Trophoblast cell (in vitro differentiated cells and primary cell): ENCODE measurements at regions not wholly inside any gene's neighbourhood (a gene's known extent, or its start where the extent isn't known, plus 50 kb on each side); places are given as distances from the start of the nearest gene placed in this dataset.

ENCODE experiments used
- DNase-seq, 2 donors: peaks; one replicate each; pipeline ENCODE4 v3.0.0-alpha.2; 2016
- H2AFZ ChIP-seq: 2 replicates; pipeline ENCODE4 v1.6.1; 2013; ENCODE audit warnings: low read length, moderate library complexity, mild to moderate bottlenecking; ENCODE audit not compliant: insufficient read depth, poor library complexity
- H2AK5ac ChIP-seq: 2 replicates; pipeline ENCODE4 v1.6.1; 2013; ENCODE audit warnings: mild to moderate bottlenecking, low read length
- H2BK120ac ChIP-seq: 2 replicates; pipeline ENCODE4 v1.6.1; 2013; ENCODE audit warnings: low read length, mild to moderate bottlenecking, moderate library complexity; ENCODE audit not compliant: insufficient read depth, poor library complexity
- H2BK12ac ChIP-seq: 2 replicates; pipeline ENCODE4 v1.6.1; 2013; ENCODE audit warnings: mild to moderate bottlenecking, low read length, moderate library complexity
- H2BK5ac ChIP-seq: 2 replicates; pipeline ENCODE4 v1.6.1; 2013; ENCODE audit warnings: low read length, low read depth, moderate library complexity, mild to moderate bottlenecking; ENCODE audit not compliant: poor library complexity
- H3K14ac ChIP-seq: 2 replicates; pipeline ENCODE4 v1.6.1; 2013; ENCODE audit warnings: mild to moderate bottlenecking, low read length
- H3K18ac ChIP-seq: 2 replicates; pipeline ENCODE4 v1.6.1; 2013; ENCODE audit warnings: mild to moderate bottlenecking, low read length
- H3K23ac ChIP-seq: 2 replicates; pipeline ENCODE4 v1.6.1; 2013; ENCODE audit warnings: low read length
- H3K27ac ChIP-seq: 2 replicates; pipeline ENCODE4 v1.5.1; 2013; ENCODE audit warnings: low read depth, mild to moderate bottlenecking, inconsistent platforms, low read length, moderate library complexity
- H3K27me3 ChIP-seq: 2 replicates; pipeline ENCODE4 v1.6.1; 2013; ENCODE audit warnings: inconsistent platforms, mild to moderate bottlenecking, low read length, moderate library complexity; ENCODE audit not compliant: insufficient read depth
- H3K36me3 ChIP-seq, 2 experiments: 1 replicate in 1 of 2; 2 replicates in 1 of 2; pipeline ENCODE4 v1.6.1; 2013; ENCODE audit warnings: low read length in 2 of 2, mild to moderate bottlenecking in 2 of 2, moderate library complexity in 1 of 2; ENCODE audit not compliant: insufficient read depth in 2 of 2, control insufficient read depth in 1 of 2
- H3K4ac ChIP-seq: 2 replicates; pipeline ENCODE4 v1.6.1; 2013; ENCODE audit warnings: low read depth, mild to moderate bottlenecking, low read length, moderate library complexity
- H3K4me1 ChIP-seq, 2 experiments: 1 replicate in 1 of 2; 2 replicates in 1 of 2; pipeline ENCODE4 v1.6.1; 2013; ENCODE audit warnings: low read length in 2 of 2, mild to moderate bottlenecking in 2 of 2, moderate library complexity in 1 of 2; ENCODE audit not compliant: insufficient read depth in 2 of 2, control insufficient read depth in 1 of 2
- H3K4me2 ChIP-seq: 2 replicates; pipeline ENCODE4 v1.6.1; 2013; ENCODE audit warnings: inconsistent platforms, mild to moderate bottlenecking, low read length, moderate library complexity
- H3K4me3 ChIP-seq: 2 replicates; pipeline ENCODE4 v1.5.1; 2013; ENCODE audit warnings: mild to moderate bottlenecking, low read depth, low read length, inconsistent platforms
- H3K79me1 ChIP-seq: one replicate; pipeline ENCODE4 v1.6.1; 2013; ENCODE audit warnings: low read length
- H3K79me2 ChIP-seq: 2 replicates; pipeline ENCODE4 v1.6.1; 2013; ENCODE audit warnings: low read length, mild to moderate bottlenecking; ENCODE audit not compliant: control insufficient read depth, insufficient read depth, poor library complexity
- H3K9ac ChIP-seq: 2 replicates; pipeline ENCODE4 v1.6.1; 2013; ENCODE audit warnings: mild to moderate bottlenecking, low read length
- H3K9me3 ChIP-seq: 2 replicates; pipeline ENCODE4 v1.6.1; 2013; ENCODE audit warnings: low read depth, mild to moderate bottlenecking, control low read depth, inconsistent platforms, low read length; ENCODE audit not compliant: insufficient read depth
- H4K12ac ChIP-seq: 2 replicates; pipeline ENCODE4 v1.6.1; 2013; ENCODE audit warnings: low read depth, mild to moderate bottlenecking, low read length, moderate library complexity
- H4K8ac ChIP-seq: 2 replicates; pipeline ENCODE4 v1.6.1; 2013; ENCODE audit warnings: low read depth, mild to moderate bottlenecking, low read length, moderate library complexity
- H4K91ac ChIP-seq: one replicate; pipeline ENCODE4 v1.6.1; 2013; ENCODE audit warnings: low read depth, mild to moderate bottlenecking, low read length, moderate library complexity
- WGBS: extraction: QIAGEN DNeasy Blood & Tissue Kit; methylation state at CpG from one replicate; pipeline ENCODE4 v1.1.7; 2013; ENCODE audit warnings: missing lambda C conversion rate; ENCODE audit not compliant: insufficient read length, insufficient coverage; ENCODE audit errors: extremely low coverage; 5-methylcytosine and 5-hydroxymethylcytosine counted together

DNA sequence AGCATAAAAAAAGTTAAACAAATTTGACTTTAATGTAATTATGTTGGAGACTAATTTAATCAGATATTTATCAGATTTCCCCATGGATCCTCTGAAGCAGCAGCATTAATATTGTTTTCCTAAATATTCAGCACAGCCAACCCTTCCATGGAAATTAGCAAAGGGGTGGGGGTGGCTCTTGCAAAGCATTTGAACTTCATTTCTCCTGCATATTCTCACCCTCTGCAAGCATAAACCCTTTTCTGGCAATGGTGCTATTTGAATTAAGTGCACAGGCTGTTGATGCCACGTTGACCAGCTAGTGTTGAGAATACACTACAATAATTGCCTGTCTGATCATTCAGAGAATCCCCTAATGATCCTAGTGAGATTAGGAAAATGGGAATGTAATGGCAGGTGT lies 488.1 kb upstream of the KLF12 start:
- no peak overlapping the region for H3K14ac ChIP-seq
- no peaks in the 10 kb centered on the region for H3K79me2 ChIP-seq
- H3K79me1 ChIP-seq = no peaks in the 10 kb centered on the region
- no peaks in the 10 kb centered on the region for H3K36me3 ChIP-seq
- H4K91ac ChIP-seq = no peak overlapping the region
- no CpG with 5 or more reads among the region's 1 CpG for WGBS
- H3K27me3 ChIP-seq = no peaks in the 10 kb centered on the region
- no peak overlapping the region for H3K18ac ChIP-seq
- no peak overlapping the region for H2BK12ac ChIP-seq
- H3K4me3 ChIP-seq = no peak overlapping the region
- H4K12ac ChIP-seq = no peak overlapping the region
- H2BK5ac ChIP-seq = no peak overlapping the region
- no peak overlapping the region for H2AK5ac ChIP-seq
- DNase-seq = no peak
- no peak overlapping the region for H3K4me2 ChIP-seq
- no peaks in the 10 kb centered on the region for H3K9me3 ChIP-seq
- H3K23ac ChIP-seq = no peak overlapping the region
- no peaks in the 10 kb centered on the region for H3K4me1 ChIP-seq
- no peak overlapping the region for H4K8ac ChIP-seq
- no peak overlapping the region for H3K4ac ChIP-seq
- no peak overlapping the region for H2BK120ac ChIP-seq
- H3K9ac ChIP-seq = no peak overlapping the region
- H2AFZ ChIP-seq = no peak overlapping the region
- no peak overlapping the region for H3K27ac ChIP-seq

GRCh38 chr13:74620711-74621110 lies 486.5 kb upstream of the KLF12 start:
- no CpG with 5 or more reads among the region's 2 CpGs for WGBS
- H3K18ac ChIP-seq = no peak overlapping the region

GRCh38 chr13:74620308-74620707 lies 486.1 kb upstream of the KLF12 start:
- no peak for DNase-seq
- Histone ChIP-seq H3K27ac (no peak overlapping the region), H3K4me2 (no peak overlapping the region), H2BK120ac (no peak overlapping the region), H2BK12ac (no peak overlapping the region), H4K12ac (no peak overlapping the region), H3K36me3 (no peaks in the 10 kb centered on the region), H4K91ac (no peak overlapping the region), H3K4me3 (no peak overlapping the region), H3K4me1 (no peaks in the 10 kb centered on the region), H3K23ac (no peak overlapping the region), H3K14ac (no peak overlapping the region), H2AFZ (no peak overlapping the region), H3K27me3 (no peaks in the 10 kb centered on the region), H2BK5ac (no peak overlapping the region), H3K79me2 (no peaks in the 10 kb centered on the region), H4K8ac (no peak overlapping the region), H3K9ac (no peak overlapping the region), H3K79me1 (no peaks in the 10 kb centered on the region), H3K4ac (no peak overlapping the region), H3K18ac (no peak overlapping the region), H2AK5ac (no peak overlapping the region), H3K9me3 (no peaks in the 10 kb centered on the region)
- WGBS = no CpG with 5 or more reads among the region's 4 CpGs

More at GRCh38 chr13:74620711-74621110, 486.5 kb upstream of the KLF12 start:
- Histone ChIP-seq H4K12ac (no peak overlapping the region), H2AFZ (no peak overlapping the region), H3K36me3 (no peaks in the 10 kb centered on the region), H3K4me3 (no peak overlapping the region), H4K8ac (no peak overlapping the region), H3K27me3 (no peaks in the 10 kb centered on the region), H2BK12ac (no peak overlapping the region), H3K79me2 (no peaks in the 10 kb centered on the region), H3K4me2 (no peak overlapping the region), H3K9me3 (no peaks in the 10 kb centered on the region), H3K9ac (no peak overlapping the region), H3K4me1 (no peaks in the 10 kb centered on the region), H3K79me1 (no peaks in the 10 kb centered on the region), H3K23ac (no peak overlapping the region), H2AK5ac (no peak overlapping the region), H2BK5ac (no peak overlapping the region), H3K4ac (no peak overlapping the region), H4K91ac (no peak overlapping the region), H3K14ac (no peak overlapping the region), H3K27ac (no peak overlapping the region), H2BK120ac (no peak overlapping the region)
- DNase-seq = no peak

- DNase-seq = no peak
These were observed 463.3 kb upstream of the KLF12 start for GRCh38 chr13:74597526-74597925.

More at GRCh38 chr13:74597526-74597925, 463.3 kb upstream of the KLF12 start:
- H2BK12ac ChIP-seq = no peak overlapping the region
- no peak overlapping the region for H3K18ac ChIP-seq
- H3K4me2 ChIP-seq = no peak overlapping the region
- H3K4ac ChIP-seq = no peak overlapping the region
- H4K12ac ChIP-seq = no peak overlapping the region
- H4K91ac ChIP-seq = no peak overlapping the region
- H4K8ac ChIP-seq = no peak overlapping the region
- no peak overlapping the region for H2BK120ac ChIP-seq
- no peak overlapping the region for H3K23ac ChIP-seq
- H3K9me3 ChIP-seq = no peaks in the 10 kb centered on the region
- H3K79me1 ChIP-seq = no peaks in the 10 kb centered on the region
- no peak overlapping the region for H2AFZ ChIP-seq
- no peaks in the 10 kb centered on the region for H3K79me2 ChIP-seq
- no peak overlapping the region for H3K4me3 ChIP-seq
- no peaks in the 10 kb centered on the region for H3K27me3 ChIP-seq
- no peak overlapping the region for H3K27ac ChIP-seq
- no CpG with 5 or more reads among the region's 3 CpGs for WGBS
- H3K9ac ChIP-seq = no peak overlapping the region
- no peaks in the 10 kb centered on the region for H3K4me1 ChIP-seq
- H2BK5ac ChIP-seq = no peak overlapping the region
- no peaks in the 10 kb centered on the region for H3K36me3 ChIP-seq
- no peak overlapping the region for H3K14ac ChIP-seq
- no peak overlapping the region for H2AK5ac ChIP-seq
